OCI-LY3 (cell line): ENCODE measurements at regions not wholly inside any gene's neighbourhood (a gene's known extent, or its start where the extent isn't known, plus 50 kb on each side); places are given as distances from the start of the nearest gene placed in this dataset.

Source experiments
- H2AFZ ChIP-seq: fragments of 200-600, 300-600 bp; shearing (Covaris generic); 2 replicates; pipeline ENCODE4 v1.6.0; 2014; ENCODE audit warnings: antibody characterized with exemption, low read depth, low read length
- H3K27ac ChIP-seq: fragments of 200-600, 300-600 bp; sonication (generic); 2 replicates; pipeline ENCODE4 v1.5.1; 2014; ENCODE audit warnings: mild to moderate bottlenecking, low read length, moderate library complexity, mixed read lengths
- H3K27me3 ChIP-seq: fragments of 200-600, 300-600 bp; sonication (generic); 2 replicates; pipeline ENCODE4 v1.6.1; 2014; ENCODE audit warnings: low read depth, low read length, mixed read lengths
- H3K36me3 ChIP-seq: fragments of 200-600, 300-600 bp; sonication (generic); replicated peaks from 2 replicates; pipeline ENCODE3; 2014; ENCODE audit warnings: low read depth, low read length, mixed read lengths
- H3K4me1 ChIP-seq: fragments of 300-600, 200-600 bp; sonication (generic); 2 replicates; pipeline ENCODE4 v1.6.1; 2014; ENCODE audit warnings: low read length, mixed read lengths
- H3K4me2 ChIP-seq: fragments of 200-600, 300-600 bp; sonication (generic); 2 replicates; pipeline ENCODE4 v1.6.1; 2014; ENCODE audit warnings: low read length, mixed read lengths
- H3K4me3 ChIP-seq: fragments of 300-600, 200-600 bp; sonication (generic); 2 replicates; pipeline ENCODE4 v1.5.1; 2014; ENCODE audit warnings: antibody characterized with exemption, mild to moderate bottlenecking, low read length, moderate library complexity
- H3K79me2 ChIP-seq: fragments of 300-600, 200-600 bp; shearing (Covaris generic); 2 replicates; pipeline ENCODE4 v1.6.1; 2014; ENCODE audit warnings: mild to moderate bottlenecking, low read length, mixed read lengths
- H3K9ac ChIP-seq: fragments of 300-600, 200-600 bp; shearing (Covaris generic); 2 replicates; pipeline ENCODE4 v1.6.0; 2014; ENCODE audit warnings: mild to moderate bottlenecking, low read length, moderate library complexity
- H3K9me3 ChIP-seq: fragments of 200-600, 300-600 bp; shearing (Covaris generic); 2 replicates; pipeline ENCODE4 v1.6.1; 2014; ENCODE audit warnings: low read length, mixed read lengths; ENCODE audit not compliant: insufficient read depth
- H4K20me1 ChIP-seq: fragments of 200-600, 300-600 bp; sonication (generic); 2 replicates; pipeline ENCODE4 v1.6.1; 2016; ENCODE audit warnings: low read length, mixed read lengths; ENCODE audit not compliant: insufficient read depth
- CTCF ChIP-seq: fragments of 200-600, 300-600 bp; sonication (generic); IDR thresholded peaks from 2 replicates; pipeline ENCODE4 v1.5.1; 2014; ENCODE audit warnings: antibody characterized with exemption, low read length, low read depth
- EZH2phosphoT487 ChIP-seq: fragments of 200-600 bp; shearing (Covaris generic); IDR thresholded peaks from 2 replicates; pipeline ENCODE4 v1.6.1; 2018; ENCODE audit warnings: antibody characterized with exemption, mixed run types, low read depth

GRCh38 chr5:125262782-125263181 lies 516.3 kb upstream of the ZNF608 start:
- H3K9ac ChIP-seq: no peak overlapping the region
- no peak overlapping the region for H3K27ac ChIP-seq
- no peaks in the 10 kb centered on the region for H3K9me3 ChIP-seq
- H3K79me2 ChIP-seq: no peaks in the 10 kb centered on the region
- no peaks in the 10 kb centered on the region for H3K27me3 ChIP-seq
- H4K20me1 ChIP-seq: no peaks in the 10 kb centered on the region
- no peak overlapping the region for H2AFZ ChIP-seq
- H3K36me3 ChIP-seq: no peaks in the 10 kb centered on the region
- TF ChIP-seq EZH2phosphoT487 (no peak), CTCF (no peak)
- peaks cover 10% of the 10 kb centered on the region for H3K4me1 ChIP-seq
- H3K4me3 ChIP-seq: no peak overlapping the region
- H3K4me2 ChIP-seq: no peak overlapping the region

- no peaks in the 10 kb centered on the region for H3K9me3 ChIP-seq
- H2AFZ ChIP-seq: no peak overlapping the region
- no peak overlapping the region for H3K4me2 ChIP-seq
- H4K20me1 ChIP-seq: no peaks in the 10 kb centered on the region
- H3K27me3 ChIP-seq: no peaks in the 10 kb centered on the region
- no peak overlapping the region for H3K27ac ChIP-seq
- no peaks in the 10 kb centered on the region for H3K36me3 ChIP-seq
- H3K4me3 ChIP-seq: no peak overlapping the region
- TF ChIP-seq EZH2phosphoT487: no peak
- peaks cover 5% of the 10 kb centered on the region for H3K4me1 ChIP-seq
- H3K79me2 ChIP-seq: no peaks in the 10 kb centered on the region
- H3K9ac ChIP-seq: no peak overlapping the region
These were observed 516.9 kb upstream of the ZNF608 start for GRCh38 chr5:125263356-125263755.

- Histone ChIP-seq H3K27ac (no peak overlapping the region), H3K4me1 (peaks cover 4% of the 10 kb centered on the region), H3K9ac (no peak overlapping the region), H3K4me2 (no peak overlapping the region), H2AFZ (no peak overlapping the region), H3K9me3 (no peaks in the 10 kb centered on the region), H4K20me1 (no peaks in the 10 kb centered on the region), H3K79me2 (no peaks in the 10 kb centered on the region), H3K27me3 (no peaks in the 10 kb centered on the region), H3K36me3 (no peaks in the 10 kb centered on the region), H3K4me3 (no peak overlapping the region)
- TF ChIP-seq CTCF: no peak
- TF ChIP-seq EZH2phosphoT487: no peak
These were observed 519.7 kb upstream of the ZNF608 start for GRCh38 chr5:125266106-125266505.

GRCh38 chr5:125267636-125268248 lies 521.3 kb upstream of the ZNF608 start:
- Histone ChIP-seq H3K27me3 (no peaks in the 10 kb centered on the region), H2AFZ (no peak overlapping the region), H3K9me3 (no peaks in the 10 kb centered on the region), H3K79me2 (no peaks in the 10 kb centered on the region), H3K27ac (no peak overlapping the region), H3K9ac (no peak overlapping the region), H3K4me3 (no peak overlapping the region), H4K20me1 (no peaks in the 10 kb centered on the region), H3K36me3 (no peaks in the 10 kb centered on the region), H3K4me2 (no peak overlapping the region), H3K4me1 (peaks cover 20% of the 10 kb centered on the region)
- TF ChIP-seq EZH2phosphoT487 (no peak), CTCF (no peak)
